Activated naive CD4-positive, alpha-beta T cell treated with anti-CD3 and anti-CD28 coated beads, Interleukin-2, amount 50 U/mL, for 72 hours (primary cell): ENCODE measurements at regions not wholly inside any gene's neighbourhood (a gene's known extent, or its start where the extent isn't known, plus 50 kb on each side); places are given as distances from the start of the nearest gene placed in this dataset.

Experiments
- ATAC-seq, 2 donors: fragments of 150-1000 bp; cut with Tn5 transposase; 2 replicates each; pipeline ENCODE4 v1.10.0; 2021; ENCODE audit warnings: mild to moderate bottlenecking in 2 of 2, moderate library complexity in 2 of 2
- DNase-seq, 2 donors: peaks; one replicate each; pipeline ENCODE4 v3.0.0; 2021 to 2022; ENCODE audit warnings: low spot score in 2 of 2
- H3K27ac Mint-ChIP-seq, 2 donors: one replicate each; pipeline ENCODE4 v1.8.0; 2022; ENCODE audit warnings: mild to moderate bottlenecking in 2 of 2, mixed read lengths in 2 of 2
- H3K36me3 Mint-ChIP-seq, 2 donors: one replicate each; pipeline ENCODE4 v1.8.0; 2022; ENCODE audit warnings: mixed read lengths in 2 of 2
- H3K9me3 Mint-ChIP-seq, 2 donors: one replicate each; pipeline ENCODE4 v1.8.0; 2022; ENCODE audit warnings: mixed read lengths in 2 of 2

- no peak overlapping the region for H3K27ac Mint-ChIP-seq
- no peak for DNase-seq
- no peaks in the 10 kb centered on the region for H3K36me3 Mint-ChIP-seq
- no peaks in the 10 kb centered on the region for H3K9me3 Mint-ChIP-seq
- ATAC-seq = no peak
Observed at GRCh38 chr9:99373912-99374311, 151.8 kb downstream of the SEC61B start.

- ATAC-seq = no peak
- no peak for DNase-seq
- no peaks in the 10 kb centered on the region for H3K36me3 Mint-ChIP-seq
- H3K9me3 Mint-ChIP-seq = no peaks in the 10 kb centered on the region
- H3K27ac Mint-ChIP-seq = no peak overlapping the region
Observed at GRCh38 chr9:99374793-99375192, 152.7 kb downstream of the SEC61B start.

GRCh38 chr9:99375481-99375880 is 153.4 kb downstream of the SEC61B start:
- DNase-seq (no peak), ATAC-seq (no peak)
- Mint-ChIP-seq H3K27ac (no peak overlapping the region), H3K9me3 (no peaks in the 10 kb centered on the region), H3K36me3 (no peaks in the 10 kb centered on the region)

GRCh38 chr9:99377790-99378775 is 156.0 kb downstream of the SEC61B start:
- ATAC-seq = no peak
- Mint-ChIP-seq H3K9me3 (no peaks in the 10 kb centered on the region), H3K27ac (no peak overlapping the region), H3K36me3 (no peaks in the 10 kb centered on the region)
- DNase-seq = no peak

GRCh38 chr9:99383536-99383935 is 161.5 kb downstream of the SEC61B start:
- ATAC-seq = no peak
- H3K27ac Mint-ChIP-seq = no peak overlapping the region
- no peak for DNase-seq
- H3K36me3 Mint-ChIP-seq = no peaks in the 10 kb centered on the region
- H3K9me3 Mint-ChIP-seq = no peaks in the 10 kb centered on the region

GRCh38 chr9:99385215-99385614 is 163.1 kb downstream of the SEC61B start:
- peak overlapping the region in 1 of 2 donors; percentile 58 for H3K27ac Mint-ChIP-seq
- H3K36me3 Mint-ChIP-seq = no peaks in the 10 kb centered on the region
- ATAC-seq = no peak
- no peaks in the 10 kb centered on the region for H3K9me3 Mint-ChIP-seq
- no peak for DNase-seq

- no peak for DNase-seq
- H3K36me3 Mint-ChIP-seq = no peaks in the 10 kb centered on the region
- H3K9me3 Mint-ChIP-seq = no peaks in the 10 kb centered on the region
- ATAC-seq = no peak
- no peak overlapping the region for H3K27ac Mint-ChIP-seq
Observed at GRCh38 chr9:99385814-99386279, 163.8 kb downstream of the SEC61B start.

GRCh38 chr9:99387431-99387830 is 165.3 kb downstream of the SEC61B start:
- no peaks in the 10 kb centered on the region for H3K9me3 Mint-ChIP-seq
- ATAC-seq (no peak), DNase-seq (no peak)
- H3K36me3 Mint-ChIP-seq = no peaks in the 10 kb centered on the region
- H3K27ac Mint-ChIP-seq = no peak overlapping the region

GRCh38 chr9:99389087-99390033 is 167.3 kb downstream of the SEC61B start:
- no peaks in the 10 kb centered on the region for H3K36me3 Mint-ChIP-seq
- DNase-seq (no peak), ATAC-seq (no peak)
- H3K9me3 Mint-ChIP-seq = no peaks in the 10 kb centered on the region
- no peak overlapping the region for H3K27ac Mint-ChIP-seq

- no peak for DNase-seq
- Mint-ChIP-seq H3K9me3 (no peaks in the 10 kb centered on the region), H3K36me3 (no peaks in the 10 kb centered on the region), H3K27ac (no peak overlapping the region)
- no peak for ATAC-seq
Observed at GRCh38 chr9:99391937-99392594, 170.0 kb downstream of the SEC61B start.

- Mint-ChIP-seq H3K27ac (no peak overlapping the region), H3K9me3 (no peaks in the 10 kb centered on the region), H3K36me3 (no peaks in the 10 kb centered on the region)
- no peak for ATAC-seq
- no peak for DNase-seq
Observed at GRCh38 chr9:99392986-99393385, 170.9 kb downstream of the SEC61B start.

- no peak overlapping the region for H3K27ac Mint-ChIP-seq
- H3K36me3 Mint-ChIP-seq = no peaks in the 10 kb centered on the region
- DNase-seq = no peak
- no peak for ATAC-seq
- H3K9me3 Mint-ChIP-seq = no peaks in the 10 kb centered on the region
Observed at GRCh38 chr9:99393993-99394392, 171.9 kb downstream of the SEC61B start.

GRCh38 chr9:99398241-99398640 is 176.2 kb downstream of the SEC61B start:
- DNase-seq (no peak), ATAC-seq (no peak)
- H3K27ac Mint-ChIP-seq = no peak overlapping the region
- H3K36me3 Mint-ChIP-seq = no peaks in the 10 kb centered on the region
- no peaks in the 10 kb centered on the region for H3K9me3 Mint-ChIP-seq

- DNase-seq (no peak), ATAC-seq (no peak)
- H3K9me3 Mint-ChIP-seq = no peaks in the 10 kb centered on the region
- no peak overlapping the region for H3K27ac Mint-ChIP-seq
- H3K36me3 Mint-ChIP-seq = no peaks in the 10 kb centered on the region
Observed at GRCh38 chr9:99399474-99399873, 177.4 kb downstream of the SEC61B start.

GRCh38 chr9:99400184-99400731 is 178.2 kb downstream of the SEC61B start:
- DNase-seq = no peak
- Mint-ChIP-seq H3K27ac (no peak overlapping the region), H3K36me3 (no peaks in the 10 kb centered on the region), H3K9me3 (no peaks in the 10 kb centered on the region)
- ATAC-seq = no peak

- ATAC-seq (no peak), DNase-seq (no peak)
- H3K36me3 Mint-ChIP-seq = no peaks in the 10 kb centered on the region
- no peaks in the 10 kb centered on the region for H3K9me3 Mint-ChIP-seq
- H3K27ac Mint-ChIP-seq = no peak overlapping the region
Observed at GRCh38 chr9:99401680-99402504, 179.8 kb downstream of the SEC61B start.
